ENCODE measurements at regions not wholly inside any gene's neighbourhood (a gene's known extent, or its start where the extent isn't known, plus 50 kb on each side); places are given as distances from the start of the nearest gene placed in this dataset.
"Not testable (repeated sequence)": the region's sequence is repeated elsewhere in the genome, so short reads cannot be mapped to it uniquely, and the experiment has no call there.

DNA sequence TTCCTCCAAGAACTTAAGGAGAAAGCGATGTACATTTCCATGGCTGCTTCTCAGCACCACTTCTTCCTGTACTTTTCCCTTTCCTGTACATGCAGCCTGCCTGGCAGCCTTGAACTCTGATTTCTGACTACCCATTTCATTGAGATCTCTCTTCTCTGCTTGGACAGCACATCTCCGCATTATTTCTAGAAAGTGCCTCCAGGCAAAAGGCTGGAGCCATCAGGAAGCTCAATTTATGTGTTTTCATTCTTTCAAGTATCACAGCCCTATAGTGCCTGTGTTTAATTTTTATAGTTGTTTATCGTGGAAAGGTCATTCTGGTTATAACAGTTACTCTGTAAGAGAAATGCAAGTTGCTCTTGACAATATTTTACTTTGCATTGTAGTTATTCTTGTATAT, 688.0 kb upstream of the ANKRD30A start:
- no peak for DNase-seq

DNA sequence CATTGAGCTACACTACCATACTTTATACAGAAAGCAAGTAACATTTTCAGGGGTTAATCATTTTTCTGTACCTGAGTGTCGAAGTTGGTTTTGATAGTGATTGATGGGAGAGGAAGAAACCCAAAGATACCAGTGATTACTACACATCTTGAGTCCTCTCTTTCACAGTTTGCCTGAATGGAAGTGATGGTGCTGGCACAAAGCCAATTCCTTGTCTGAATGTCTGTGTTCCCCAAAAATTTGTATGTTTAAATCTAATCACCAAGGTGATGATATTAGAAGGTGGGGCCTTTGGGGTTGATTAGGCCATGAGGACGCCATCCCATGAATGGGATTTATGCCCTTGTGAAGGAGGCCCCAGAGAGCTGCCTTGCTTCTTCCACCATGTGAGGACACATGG, 696.9 kb upstream of the ANKRD30A start:
- no peak for DNase-seq

DNA sequence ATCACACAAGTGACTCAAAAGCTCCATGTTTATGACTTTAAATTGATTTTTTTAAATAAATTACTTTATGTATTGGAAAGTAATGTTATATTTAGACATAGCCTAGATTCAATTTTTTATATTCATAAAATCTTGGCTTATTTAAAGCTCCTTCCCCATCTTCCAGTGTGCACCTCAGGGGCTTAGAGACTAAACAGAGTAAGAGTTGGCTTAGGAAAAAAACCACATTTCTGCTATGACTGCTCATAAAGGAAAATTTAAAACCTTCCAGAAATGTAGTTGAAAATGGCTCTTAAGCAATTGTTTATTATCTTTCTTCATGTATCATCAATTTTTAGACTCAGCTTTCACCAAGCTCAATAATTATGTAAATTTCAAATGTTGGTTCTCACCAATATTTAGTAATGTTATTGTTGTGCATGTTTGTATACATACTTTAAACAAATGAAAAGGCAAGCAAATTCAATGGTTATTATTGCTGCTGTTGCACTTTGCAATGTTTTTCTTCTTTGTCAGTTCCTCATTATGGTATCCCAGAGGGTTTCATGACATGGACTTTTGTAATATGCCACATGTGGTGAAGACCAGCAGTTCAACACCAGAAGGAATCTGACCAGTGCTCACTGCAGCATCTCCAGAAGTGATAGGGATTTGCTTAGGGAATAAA, 700.1 kb upstream of the ANKRD30A start:
- no peak for DNase-seq

DNA sequence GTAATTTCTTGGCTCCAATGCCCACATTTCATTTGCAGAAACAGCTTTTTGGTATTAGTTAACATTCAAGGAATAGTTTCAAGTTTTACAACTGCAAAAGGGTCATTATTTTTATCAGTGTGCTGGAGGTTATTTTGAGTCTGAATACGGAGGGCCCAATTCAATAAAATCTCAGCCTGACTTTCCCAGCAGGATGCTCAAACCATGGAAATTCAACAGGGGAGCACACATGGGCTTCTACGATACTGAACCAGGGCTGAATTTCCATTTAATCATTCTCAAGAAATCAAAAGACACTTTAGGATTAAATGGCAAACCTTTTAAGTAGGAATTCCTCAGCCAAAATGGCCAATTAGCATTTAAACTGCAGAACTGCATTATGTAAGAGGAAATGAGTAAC, 700.9 kb upstream of the ANKRD30A start:
- no peak for DNase-seq

DNA sequence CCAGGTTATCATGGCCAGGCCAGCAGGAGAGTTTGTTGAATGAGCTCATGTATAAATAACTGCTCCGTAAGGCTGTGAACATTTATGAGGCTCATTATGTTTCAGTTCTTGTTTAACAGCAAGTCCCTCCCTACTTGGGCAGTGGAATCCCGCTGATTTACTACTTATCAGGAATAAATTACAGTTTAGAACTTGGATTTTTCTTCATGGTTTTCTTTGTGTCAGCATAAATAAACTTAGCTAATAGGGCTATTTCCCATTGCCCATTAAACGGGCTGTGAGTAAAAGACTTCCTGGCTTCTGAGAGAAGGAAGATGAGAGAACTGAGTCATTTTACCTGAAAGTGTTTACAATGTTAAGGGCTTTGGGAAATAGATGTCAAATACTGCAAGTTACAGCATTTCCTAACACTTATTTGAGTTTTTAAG, 701.6 kb upstream of the ANKRD30A start:
- DNase-seq, result no peak

DNA sequence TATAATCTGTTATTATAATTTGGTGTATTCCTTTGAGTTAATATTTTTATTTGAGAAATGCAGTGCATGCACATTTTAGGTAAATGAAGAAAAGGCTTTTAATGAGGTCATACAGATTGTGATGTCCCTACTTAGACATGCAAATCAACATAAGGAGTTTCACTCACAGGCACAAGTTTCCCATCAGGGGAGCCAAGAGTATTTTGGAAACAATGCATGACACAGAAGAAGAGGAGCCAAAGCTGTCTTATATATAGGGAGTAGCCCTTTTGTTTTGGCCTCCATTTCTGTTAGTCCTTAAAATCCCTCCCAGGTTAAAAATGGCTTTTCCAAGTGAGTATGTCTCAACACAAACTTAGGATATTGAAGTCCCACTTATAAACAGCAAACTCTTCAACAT, 703.4 kb upstream of the ANKRD30A start:
- no peak for DNase-seq

DNA sequence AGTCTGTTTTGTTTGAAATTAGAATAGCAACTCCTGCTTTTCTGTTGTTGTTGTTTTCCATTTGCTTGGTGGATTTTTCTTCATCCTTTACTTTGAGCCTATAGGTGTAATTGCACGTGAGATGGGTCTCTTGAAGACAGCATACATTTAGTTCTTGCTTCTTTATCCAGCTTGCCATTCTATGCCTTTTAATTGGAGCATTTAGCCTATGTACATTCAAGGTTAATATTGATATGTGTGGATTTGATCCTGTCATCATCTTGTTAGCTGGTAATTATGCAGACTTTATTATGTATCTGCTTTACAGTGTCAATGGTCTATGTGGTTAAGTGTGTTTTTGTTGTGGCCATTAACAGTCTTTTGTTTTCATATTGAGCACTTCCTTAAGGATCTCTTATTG, 708.9 kb upstream of the ANKRD30A start:
- DNase-seq, result no peak

DNA sequence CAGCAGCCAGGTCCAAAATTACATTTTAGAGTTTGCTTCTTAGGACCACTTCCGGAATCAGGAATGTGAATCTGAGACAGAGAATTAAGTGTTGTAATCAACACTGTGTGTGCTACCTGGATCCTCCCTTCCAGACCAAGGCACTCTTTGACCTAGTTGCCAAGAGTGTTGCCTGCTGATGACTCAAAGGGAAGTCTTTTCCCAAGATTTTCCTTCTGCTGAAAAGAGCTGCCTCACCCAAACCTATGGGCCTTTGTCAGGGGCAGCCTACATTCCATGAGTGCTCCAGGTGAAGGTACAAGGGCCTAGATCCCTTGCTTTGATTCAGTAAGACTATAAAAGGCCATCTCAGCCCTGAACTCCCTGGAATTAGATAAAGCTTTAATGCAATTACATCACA, 712.5 kb upstream of the ANKRD30A start:
- no peak for DNase-seq

DNA sequence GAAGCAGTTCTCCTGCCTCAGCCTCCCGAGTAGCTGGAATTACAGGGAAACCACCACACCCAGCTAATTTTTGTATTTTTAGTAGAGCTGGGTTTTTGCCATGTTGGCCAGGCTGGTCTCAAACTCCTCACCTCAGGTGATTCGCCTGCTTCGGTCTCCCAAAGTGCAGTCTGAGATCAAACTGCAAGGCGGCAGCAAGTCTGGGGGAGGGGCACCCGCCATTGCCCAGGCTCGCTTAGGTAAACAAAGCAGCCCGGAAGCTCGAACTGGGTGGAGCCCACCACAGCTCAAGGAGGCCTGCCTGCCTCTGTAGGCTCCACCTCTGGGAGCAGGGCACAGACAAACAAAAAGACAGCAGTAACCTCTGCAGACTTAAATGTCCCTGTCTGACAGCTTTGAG, 725.2 kb upstream of the ANKRD30A start:
- DNase-seq, result not testable (repeated sequence)

DNA sequence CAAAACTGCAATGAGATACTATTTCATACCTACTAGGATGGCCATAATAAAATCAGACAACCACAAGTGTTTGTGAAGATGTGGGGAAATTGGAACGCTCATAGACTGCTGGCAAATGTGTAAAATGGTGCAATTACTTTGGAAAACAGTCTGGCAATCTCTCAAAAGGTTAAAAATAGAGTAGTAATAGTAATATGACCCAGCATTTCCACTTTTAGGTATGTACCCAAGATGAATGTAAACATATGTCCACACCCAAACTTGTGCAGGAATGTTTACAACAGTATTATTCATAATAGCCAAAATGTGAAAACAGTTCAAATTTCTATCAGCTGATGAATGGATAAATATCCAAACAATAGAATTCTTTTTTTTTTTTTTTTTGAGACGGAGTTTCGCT, 731.6 kb upstream of the ANKRD30A start:
- no peak for DNase-seq

DNA sequence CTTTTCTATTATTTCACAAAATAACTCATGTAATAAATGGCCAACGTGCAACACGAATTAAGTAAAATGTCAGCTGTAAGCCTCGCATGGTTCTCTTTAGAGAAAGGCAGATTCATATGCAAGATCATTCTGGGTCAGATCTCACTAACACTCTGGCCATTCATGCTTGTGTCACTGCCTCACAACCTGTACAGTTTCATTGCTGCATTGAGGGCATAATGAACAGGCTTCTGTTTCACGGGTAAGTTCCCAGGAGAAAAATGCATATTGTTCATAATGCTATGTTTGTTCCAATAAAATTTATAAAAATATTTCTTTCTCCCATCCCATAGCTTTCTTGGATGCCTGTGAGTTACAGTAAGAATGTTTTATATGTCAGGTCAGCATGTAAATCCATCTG, 734.0 kb upstream of the ANKRD30A start:
- no peak for DNase-seq

DNA sequence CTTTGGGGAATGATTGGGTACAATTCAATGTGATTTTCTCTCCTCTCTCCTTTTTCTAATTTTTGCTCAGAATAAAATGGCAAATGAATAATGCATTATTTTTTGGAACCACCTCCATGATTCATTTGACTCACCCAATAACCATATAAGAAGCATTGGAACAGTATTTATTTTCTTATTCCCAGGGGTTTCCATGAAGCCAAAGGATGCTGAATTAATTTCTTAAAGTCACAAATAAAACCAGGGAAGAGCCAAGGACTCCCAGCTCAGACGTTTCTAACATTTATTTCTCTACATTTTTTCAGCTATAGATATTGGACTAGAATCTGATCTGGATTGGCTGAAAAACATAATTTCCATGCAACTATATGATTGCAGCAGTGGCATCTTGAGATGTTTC, 735.2 kb upstream of the ANKRD30A start:
- DNase-seq, result no peak

DNA sequence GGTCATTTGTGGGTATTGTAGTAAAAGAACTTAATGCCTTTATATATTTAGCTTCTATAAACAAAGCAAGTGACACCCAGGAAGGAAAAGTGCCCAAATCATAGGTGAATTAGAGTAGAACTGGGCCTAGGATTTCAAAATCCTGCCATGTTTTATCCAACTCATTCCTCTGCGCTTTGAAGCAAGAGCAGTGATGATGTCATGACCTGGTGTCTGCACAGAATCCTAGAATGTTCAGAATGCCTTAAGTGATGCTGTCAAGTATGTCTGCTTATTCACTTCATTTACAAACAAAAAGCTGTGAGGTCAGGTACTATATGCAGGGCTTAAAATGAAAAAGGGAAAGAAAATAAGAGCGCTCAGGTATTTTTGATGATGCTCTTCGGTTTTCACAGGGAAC, 737.2 kb upstream of the ANKRD30A start:
- no peak for DNase-seq

DNA sequence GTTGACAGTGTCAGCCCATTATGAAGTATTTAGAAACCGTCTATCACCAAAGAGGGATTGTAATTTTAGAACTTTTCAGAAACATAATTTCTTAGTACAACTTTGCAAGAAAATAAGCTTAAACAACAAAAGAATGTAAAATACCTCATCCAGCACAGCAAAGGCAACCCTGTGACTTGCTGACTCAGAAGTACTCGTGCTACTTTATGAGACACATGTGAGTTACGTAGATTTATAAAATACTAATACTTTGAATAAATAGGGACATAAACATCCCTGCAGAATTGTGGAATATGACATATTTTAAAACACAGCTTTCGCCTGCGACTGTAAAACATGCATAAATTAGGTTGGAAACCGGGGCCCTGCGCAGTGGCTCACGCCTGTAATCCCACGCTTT, 739.7 kb upstream of the ANKRD30A start:
- no peak for DNase-seq

DNA sequence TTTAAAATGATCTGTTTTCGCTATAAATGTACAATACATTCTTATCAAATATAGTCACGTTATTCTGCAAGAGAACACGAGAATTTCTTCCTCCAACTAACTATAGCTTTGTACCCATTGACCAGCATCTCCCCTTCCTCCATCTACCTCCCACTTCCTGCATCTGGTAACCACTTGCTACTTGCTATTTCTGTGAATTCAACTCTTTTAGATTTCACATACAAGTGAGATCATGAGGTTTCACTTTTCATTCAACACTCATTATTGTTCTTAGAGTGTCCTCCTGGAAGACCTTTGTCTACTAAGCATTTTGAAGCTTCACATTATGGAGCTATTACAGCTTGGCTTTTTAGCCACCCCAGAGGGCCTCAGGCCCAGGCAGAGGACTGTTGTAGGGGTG, 741.3 kb upstream of the FZD8 start:
- no peak for DNase-seq

DNA sequence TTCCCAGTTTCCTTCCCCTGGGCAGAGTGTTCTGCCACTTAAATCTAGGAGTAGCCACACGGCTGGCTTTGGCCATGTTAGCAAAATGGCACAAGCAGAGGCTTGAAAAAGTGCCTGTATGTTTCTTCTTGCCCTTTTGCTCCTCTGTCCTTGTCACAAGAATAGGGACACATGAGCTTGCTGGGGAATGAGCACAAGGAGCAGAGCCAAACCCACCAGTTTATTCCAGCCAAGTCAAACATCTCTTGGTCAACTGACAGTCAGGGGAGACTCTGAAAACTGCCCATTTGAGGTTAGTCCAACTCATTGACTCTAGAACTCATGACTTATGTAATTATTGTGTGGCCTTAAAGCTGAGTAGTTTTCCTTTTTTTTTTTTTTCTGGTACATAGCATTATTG, 739.7 kb upstream of the FZD8 start:
- no peak for DNase-seq

DNA sequence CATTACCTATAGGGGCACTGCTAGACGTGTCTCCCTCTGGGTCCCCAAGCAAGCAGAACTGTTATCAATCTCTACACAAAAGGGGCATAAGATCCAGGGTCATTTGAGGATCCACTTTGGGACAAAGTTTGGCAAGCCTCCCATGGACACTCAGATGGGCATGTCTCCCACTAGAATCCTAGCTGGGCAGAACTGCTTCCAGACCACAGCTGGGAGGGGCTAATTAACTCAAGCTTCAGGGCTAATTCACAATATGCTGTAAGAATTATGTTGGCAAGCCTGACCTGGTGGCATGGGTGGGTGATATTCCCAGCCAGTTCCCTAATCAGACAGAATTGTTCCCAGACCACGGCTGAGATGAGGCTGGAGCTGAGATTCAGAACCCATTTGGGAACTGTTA, 738.4 kb upstream of the FZD8 start:
- no peak for DNase-seq

DNA sequence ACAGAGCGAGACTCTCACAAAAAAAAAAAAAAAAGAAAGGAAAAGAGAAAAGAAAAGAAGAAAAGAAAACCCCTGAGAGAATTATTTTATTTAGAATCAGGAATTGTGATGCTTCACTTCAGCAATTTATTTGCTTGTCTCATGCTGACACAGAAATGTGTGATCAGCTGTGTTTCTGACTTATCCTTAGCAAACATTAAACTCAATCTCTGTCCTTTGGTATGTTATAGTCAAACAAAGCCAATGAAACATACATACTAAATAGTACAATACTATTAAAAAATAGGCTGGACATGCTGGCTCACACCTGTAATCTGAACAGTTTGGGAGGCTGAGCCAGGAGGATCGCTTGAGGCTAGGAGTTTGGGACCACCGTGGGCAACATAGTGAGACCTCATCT, 733.0 kb upstream of the FZD8 start:
- DNase-seq, result no peak

DNA sequence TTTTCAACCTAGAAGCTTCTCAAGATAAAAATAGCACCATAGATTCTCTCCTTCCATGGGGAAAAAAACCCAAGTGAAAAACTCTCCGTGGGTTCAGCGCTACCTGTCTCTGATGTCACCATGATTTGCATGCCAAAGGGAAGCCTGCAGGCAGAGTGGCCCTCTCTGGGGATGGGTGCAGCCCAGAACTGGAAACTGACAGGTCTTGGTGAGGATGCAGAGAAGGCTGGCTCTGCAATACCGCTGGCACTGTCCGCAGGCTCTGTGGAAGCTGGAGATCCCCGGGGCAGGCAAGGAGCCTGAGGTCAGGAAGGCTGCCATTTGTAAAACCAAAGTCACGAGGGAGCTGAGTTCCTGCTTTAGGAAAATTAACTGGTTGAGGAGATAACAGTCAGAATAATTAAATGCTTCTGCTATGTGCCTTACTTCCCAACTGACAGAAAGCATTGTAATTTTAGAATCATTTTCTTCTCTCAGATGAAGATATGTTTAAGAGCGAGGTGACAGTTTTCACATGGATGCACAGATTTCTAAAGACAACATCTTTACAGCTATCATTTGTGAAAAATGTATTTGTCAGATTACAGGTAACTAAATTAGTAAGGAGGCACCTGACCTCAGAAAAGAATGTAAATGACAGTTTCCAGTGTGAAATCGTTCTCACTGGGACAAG, 731.5 kb upstream of the FZD8 start:
- no peak for DNase-seq

DNA sequence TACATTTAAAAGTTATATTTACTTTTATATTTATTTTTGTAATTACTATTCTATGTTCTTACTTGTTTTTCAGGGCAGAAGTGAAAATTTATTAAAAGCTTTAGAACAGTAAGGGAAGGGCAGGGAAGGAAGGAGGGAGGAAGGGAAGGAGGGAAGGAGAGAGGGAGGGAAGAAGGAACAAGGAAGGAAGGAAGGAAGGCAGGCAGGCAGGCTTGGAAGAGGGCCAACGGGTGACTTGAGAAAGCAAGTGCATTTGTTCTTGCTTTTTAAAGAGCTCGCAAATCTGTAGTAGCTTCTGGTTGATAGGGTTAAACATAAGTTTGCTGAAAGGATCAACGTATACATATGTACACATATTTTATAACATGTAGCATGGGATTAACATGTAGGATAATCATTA, 725.3 kb upstream of the FZD8 start:
- no peak for DNase-seq

DNA sequence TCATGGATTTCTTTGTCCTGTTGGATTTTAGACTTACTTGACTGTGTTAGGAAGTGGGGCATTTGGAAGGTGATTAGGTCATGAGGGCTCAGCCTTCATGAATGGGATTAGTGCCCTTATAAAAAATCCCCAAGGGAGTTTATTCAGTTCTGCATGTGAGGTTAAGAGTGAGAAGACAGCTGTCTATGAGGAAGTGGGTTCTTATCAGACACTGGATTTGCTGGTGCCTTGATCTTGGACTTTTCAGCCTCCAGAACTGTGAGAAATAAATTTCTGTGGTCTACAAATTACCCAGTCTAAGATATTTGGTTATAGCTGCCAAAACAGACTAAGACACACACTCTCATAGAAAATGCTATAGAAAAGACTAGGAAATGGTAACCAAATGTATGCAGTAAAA, 724.7 kb upstream of the FZD8 start:
- no peak for DNase-seq

DNA sequence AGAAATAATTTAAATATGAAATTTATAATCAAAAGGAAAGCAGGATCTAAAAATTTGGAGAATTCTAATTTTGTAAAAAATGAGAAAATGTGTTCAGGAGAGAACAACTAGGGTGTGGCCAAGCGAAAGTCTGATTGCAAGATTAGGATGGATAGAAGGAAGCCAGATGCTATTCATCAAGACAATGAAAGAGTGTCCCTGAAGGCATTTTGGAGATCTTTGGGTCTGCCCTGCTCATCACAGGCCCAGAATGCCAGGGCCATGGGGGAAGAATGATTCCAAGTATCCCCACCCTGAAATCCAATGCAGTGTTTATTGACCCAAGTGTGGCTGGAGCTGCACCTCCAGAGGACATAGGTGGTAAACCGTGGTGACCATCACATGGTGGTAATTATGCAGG, 724.0 kb upstream of the FZD8 start:
- no peak for DNase-seq

DNA sequence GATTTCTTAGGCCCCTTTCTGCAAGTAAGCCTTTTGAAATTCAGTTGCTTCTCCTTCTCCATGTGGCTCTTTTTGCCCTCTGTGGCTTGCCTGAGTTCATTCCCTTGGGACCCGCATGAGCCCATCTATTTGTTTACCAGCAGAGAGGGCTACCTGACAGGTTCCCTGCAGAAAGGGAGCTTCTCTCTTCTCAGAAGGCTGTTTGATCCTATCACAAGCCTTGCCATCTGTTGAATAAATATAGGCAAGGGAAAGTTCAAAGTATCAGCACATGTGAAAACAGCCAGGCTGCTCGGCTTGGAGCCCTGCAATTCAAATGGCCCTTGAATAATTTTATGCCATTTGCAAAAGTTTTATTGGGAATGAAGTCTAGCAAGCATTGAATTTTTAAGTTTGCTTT, 720.2 kb upstream of the FZD8 start:
- DNase-seq, result peak; percentile 66

DNA sequence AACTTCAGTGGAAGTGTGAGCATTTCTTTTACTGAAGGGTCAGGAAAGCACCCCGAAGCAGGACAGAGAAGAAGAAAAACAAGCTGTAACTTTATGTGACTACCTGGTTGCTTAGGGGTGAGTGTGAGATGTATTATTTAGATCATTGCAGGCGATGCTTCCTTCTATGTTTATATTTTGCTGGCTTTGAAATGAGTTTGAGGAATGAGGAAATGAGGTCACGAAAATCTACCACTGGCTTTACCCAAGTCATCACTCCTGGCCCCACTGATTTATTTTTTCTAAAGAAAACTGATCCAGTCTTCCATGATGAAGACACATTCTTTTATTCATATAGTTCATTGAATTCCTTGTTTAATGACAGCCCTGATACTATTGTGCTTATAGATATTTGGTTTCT, 716.6 kb upstream of the FZD8 start:
- DNase-seq, result no peak

DNA sequence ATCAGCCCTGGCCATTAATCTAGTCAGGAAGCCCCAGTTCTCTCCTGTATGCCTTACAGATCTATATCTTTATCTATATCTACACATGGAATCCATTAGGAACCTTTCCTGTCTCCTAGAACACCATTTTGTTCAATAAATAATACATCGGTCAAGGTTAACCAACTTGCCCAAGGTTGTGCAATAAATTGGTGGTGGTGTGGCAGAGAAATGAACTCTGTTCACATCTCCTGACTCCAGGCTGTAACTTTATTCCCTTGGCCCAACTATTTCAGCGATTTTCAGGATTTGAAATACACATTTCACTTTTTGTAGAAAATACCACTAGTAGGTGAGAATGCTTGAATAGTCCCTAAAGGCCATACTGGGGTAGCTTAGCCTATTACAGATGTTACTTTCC, 712.5 kb upstream of the FZD8 start:
- no peak for DNase-seq

All from DMS 273 treated with DMSO at 0.1 percent for 48 hours (cell line).